Neural progenitor cell (in vitro differentiated cells): ENCODE measurements at regions not wholly inside any gene's neighbourhood (a gene's known extent, or its start where the extent isn't known, plus 50 kb on each side); places are given as distances from the start of the nearest gene placed in this dataset.

Experiments
- EZH2 ChIP-seq: fragments of 200-600 bp; sonication (generic); IDR thresholded peaks from 2 replicates; pipeline ENCODE4 v1.6.1; 2017; ENCODE audit warnings: antibody characterized with exemption, mild to moderate bottlenecking, moderate library complexity
- EZH2phosphoT487 ChIP-seq: fragments of 200-600 bp; sonication (generic); IDR thresholded peaks from 2 replicates; pipeline ENCODE4 v1.6.1; 2017; ENCODE audit warnings: antibody characterized with exemption
- TF ChIP-seq, protein P1 (sequence below): fragments of 200-600 bp; sonication (generic); IDR thresholded peaks from 2 replicates; pipeline ENCODE4 v1.5.1; 2017; ENCODE audit warnings: antibody characterized with exemption, mild to moderate bottlenecking

DNA sequence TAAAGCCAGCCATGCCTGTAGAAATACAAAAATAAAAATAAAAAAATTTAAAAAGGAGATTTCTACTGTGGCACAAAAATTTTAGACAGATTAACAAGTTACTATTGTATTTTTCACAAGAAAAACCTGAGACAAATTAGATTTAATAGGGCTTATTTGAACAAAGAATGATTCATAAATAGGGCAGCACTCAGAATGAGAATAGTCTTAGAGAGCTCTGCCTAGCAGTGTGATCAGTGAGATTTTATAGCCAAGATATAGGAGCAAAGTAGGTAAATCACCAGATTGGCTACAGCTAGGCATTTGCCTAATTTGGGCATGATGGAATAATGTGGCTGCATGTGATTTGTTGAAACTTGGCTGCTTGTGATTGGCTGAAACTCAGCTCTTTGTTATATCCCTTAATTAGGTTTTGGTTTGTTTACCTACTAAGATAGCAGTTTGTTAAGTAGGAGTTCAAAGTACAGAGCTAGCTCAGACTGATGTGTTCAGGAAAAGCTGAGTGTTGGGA is 279.7 kb upstream of the TMTC1 start:
- TF ChIP-seq, protein P1, sequence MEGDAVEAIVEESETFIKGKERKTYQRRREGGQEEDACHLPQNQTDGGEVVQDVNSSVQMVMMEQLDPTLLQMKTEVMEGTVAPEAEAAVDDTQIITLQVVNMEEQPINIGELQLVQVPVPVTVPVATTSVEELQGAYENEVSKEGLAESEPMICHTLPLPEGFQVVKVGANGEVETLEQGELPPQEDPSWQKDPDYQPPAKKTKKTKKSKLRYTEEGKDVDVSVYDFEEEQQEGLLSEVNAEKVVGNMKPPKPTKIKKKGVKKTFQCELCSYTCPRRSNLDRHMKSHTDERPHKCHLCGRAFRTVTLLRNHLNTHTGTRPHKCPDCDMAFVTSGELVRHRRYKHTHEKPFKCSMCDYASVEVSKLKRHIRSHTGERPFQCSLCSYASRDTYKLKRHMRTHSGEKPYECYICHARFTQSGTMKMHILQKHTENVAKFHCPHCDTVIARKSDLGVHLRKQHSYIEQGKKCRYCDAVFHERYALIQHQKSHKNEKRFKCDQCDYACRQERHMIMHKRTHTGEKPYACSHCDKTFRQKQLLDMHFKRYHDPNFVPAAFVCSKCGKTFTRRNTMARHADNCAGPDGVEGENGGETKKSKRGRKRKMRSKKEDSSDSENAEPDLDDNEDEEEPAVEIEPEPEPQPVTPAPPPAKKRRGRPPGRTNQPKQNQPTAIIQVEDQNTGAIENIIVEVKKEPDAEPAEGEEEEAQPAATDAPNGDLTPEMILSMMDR, result no peak
- TF ChIP-seq EZH2 (no peak), EZH2phosphoT487 (no peak)
